B cell (primary cell): ENCODE measurements at regions not wholly inside any gene's neighbourhood (a gene's known extent, or its start where the extent isn't known, plus 50 kb on each side); places are given as distances from the start of the nearest gene placed in this dataset.

Experiments used
- ATAC-seq: fragments of 200-7000 bp; cut with Tn5 transposase; one replicate; pipeline ENCODE4 v1.10.0; 2021; ENCODE audit warnings: low read depth, mild to moderate bottlenecking, moderate number of reproducible peaks, moderate library complexity
- CTCF ChIA-PET: fragments of 350-600 bp; sonication (Branson Sonifier 250); formaldehyde crosslinking; loops from one replicate; lab custom pipeline; 2021; ENCODE audit warnings: antibody characterized with exemption, inconsistent platforms; lab: Charles Lee
- POLR2A ChIA-PET: fragments of 350-600 bp; sonication (Branson Sonifier 250); formaldehyde crosslinking; loops from one replicate; lab custom pipeline; 2021; ENCODE audit warnings: antibody characterized with exemption; lab: Charles Lee
- DNase-seq: peaks from one replicate; pipeline ENCODE4 v3.0.0; 2013
- H2AFZ ChIP-seq: 2 replicates; pipeline ENCODE4 v1.6.1; 2012; ENCODE audit warnings: mild to moderate bottlenecking, low read depth, low read length; ENCODE audit not compliant: insufficient read depth, poor library complexity, severe bottlenecking
- H3K27ac ChIP-seq, 2 donors: 1 replicate in 1 of 2; 2 replicates in 1 of 2; pipeline ENCODE4 v1.5.1; 2012 to 2013; ENCODE audit warnings: low read length in 2 of 2, mild to moderate bottlenecking in 2 of 2, moderate library complexity in 1 of 2
- H3K27me3 ChIP-seq, 4 experiments: fragments of 200-600 bp in 1 of 4; sonication (generic) in 1 of 4; replicated peaks in 1 of 4; 1 replicate in 2 of 4; 2 replicates in 2 of 4; pipeline versions ENCODE4 v1.6.1 to v1.7.0; 2013 to 2016; ENCODE audit warnings: low read length in 3 of 4, mild to moderate bottlenecking in 2 of 4, mixed read lengths in 1 of 4, moderate library complexity in 1 of 4; ENCODE audit not compliant: insufficient read depth in 4 of 4, control insufficient read depth in 3 of 4; ENCODE audit errors: control extremely low read depth in 1 of 4
- H3K36me3 ChIP-seq, 2 experiments: replicated peaks in 1 of 2; 1 replicate in 1 of 2; 2 replicates in 1 of 2; pipeline versions ENCODE4 v1.6.1 to v1.7.1; 2013; ENCODE audit warnings: low read length in 1 of 2; ENCODE audit not compliant: insufficient read depth in 2 of 2, control insufficient read depth in 1 of 2; ENCODE audit errors: control extremely low read depth in 1 of 2, extremely low read depth in 1 of 2
- H3K4me1 ChIP-seq, 2 donors: fragments of 200-600 bp in 1 of 2; sonication (generic) in 1 of 2; 1 replicate in 1 of 2; 2 replicates in 1 of 2; pipeline versions ENCODE4 v1.5.1 to v1.6.1; 2013 to 2017; ENCODE audit warnings: low read length in 2 of 2; ENCODE audit not compliant: control insufficient read depth in 2 of 2, insufficient read depth in 2 of 2
- H3K4me2 ChIP-seq: replicated peaks from 2 replicates; pipeline ENCODE3; 2012; ENCODE audit warnings: mild to moderate bottlenecking, low read depth, low read length; ENCODE audit not compliant: poor library complexity, severe bottlenecking
- H3K4me3 ChIP-seq, 5 experiments: fragments of 200-600 bp in 1 of 5; sonication (generic) in 1 of 5; 1 replicate in 3 of 5; 2 replicates in 2 of 5; pipeline versions ENCODE4 v1.5.1 to v1.7.0; 2011 to 2016; ENCODE audit warnings: low read length in 4 of 5, mild to moderate bottlenecking in 4 of 5, low read depth in 2 of 5, control low read depth in 1 of 5, moderate library complexity in 1 of 5; ENCODE audit not compliant: insufficient read depth in 1 of 5; ENCODE audit errors: control extremely low read depth in 1 of 5, extremely low read depth in 1 of 5
- H3K79me2 ChIP-seq: fragments of 200-600 bp; sonication (generic); one replicate; pipeline ENCODE4 v1.6.0; 2016; ENCODE audit warnings: low read length; ENCODE audit not compliant: control insufficient read depth, insufficient read depth
- H3K9ac ChIP-seq: fragments of 200-600 bp; sonication (generic); 2 replicates; pipeline ENCODE4 v1.6.1; 2017; ENCODE audit warnings: mild to moderate bottlenecking, low read length, moderate library complexity
- H3K9me3 ChIP-seq, 3 donors: one replicate each; pipeline versions ENCODE4 v1.6.1 to v1.7.1; 2013; ENCODE audit warnings: low read length in 2 of 3; ENCODE audit not compliant: control insufficient read depth in 2 of 3, insufficient read depth in 1 of 3; ENCODE audit errors: control extremely low read depth in 1 of 3
- H4K20me1 ChIP-seq: 2 replicates; pipeline ENCODE4 v1.6.0; 2012; ENCODE audit warnings: mild to moderate bottlenecking, low read length; ENCODE audit not compliant: insufficient read depth, control insufficient read depth, poor library complexity, severe bottlenecking
- H3K27ac Mint-ChIP-seq: one replicate; pipeline ENCODE4 v1.8.0; 2021; ENCODE audit warnings: mixed read lengths
- H3K27me3 Mint-ChIP-seq: one replicate; pipeline ENCODE4 v1.8.0; 2021; ENCODE audit warnings: mixed read lengths
- H3K4me1 Mint-ChIP-seq: one replicate; pipeline ENCODE4 v1.8.0; 2021; ENCODE audit warnings: mixed read lengths
- H3K4me3 Mint-ChIP-seq: one replicate; pipeline ENCODE4 v1.8.0; 2021; ENCODE audit warnings: mixed read lengths
- H3K9me3 Mint-ChIP-seq: one replicate; pipeline ENCODE4 v1.8.0; 2022; ENCODE audit warnings: mixed read lengths; ENCODE audit not compliant: insufficient read depth
- EZH2 ChIP-seq: IDR thresholded peaks from 2 replicates; pipeline ENCODE4 v1.6.1; 2012; ENCODE audit warnings: borderline replicate concordance, low read depth, mild to moderate bottlenecking, moderate library complexity, low read length; ENCODE audit not compliant: insufficient read depth, poor library complexity, severe bottlenecking
- WGBS: methylation state at CpG from one replicate; pipeline ENCODE4 v1.1.5; 2013; ENCODE audit warnings: missing lambda C conversion rate; ENCODE audit not compliant: insufficient coverage; 5-methylcytosine and 5-hydroxymethylcytosine counted together
- intact Hi-C: fragments of 100-400 bp; cut with micrococcal nuclease; formaldehyde crosslinking; loops from one replicate; pipeline ENCODE4 v1.10.0; 2022
- TF ChIP-seq, protein P1 (sequence below): fragments of 200-600 bp; IDR thresholded peaks from one replicate; pipeline ENCODE4 v1.8.0; 2022; ENCODE audit warnings: antibody characterized with exemption, mild to moderate bottlenecking

DNA sequence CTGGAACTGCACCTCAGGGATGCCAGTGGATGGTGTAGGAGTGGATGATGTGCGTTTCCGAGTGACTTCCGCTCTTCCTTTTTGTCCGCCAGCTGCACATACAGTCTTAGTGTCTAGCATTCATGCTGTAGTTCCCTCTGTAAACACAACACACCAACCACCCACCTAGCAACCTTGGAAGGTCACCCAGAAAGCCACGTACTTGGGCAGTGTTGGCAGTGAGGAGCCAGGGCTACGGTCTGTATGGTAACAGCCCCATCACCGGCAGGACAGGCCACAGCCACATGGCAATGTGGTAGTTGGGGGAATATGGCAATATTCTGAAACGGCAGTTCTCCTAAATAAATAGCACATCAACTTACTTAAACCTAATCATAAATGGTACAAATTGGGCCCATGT, 613.5 kb upstream of the MGMT start:
- TF ChIP-seq, protein P1, sequence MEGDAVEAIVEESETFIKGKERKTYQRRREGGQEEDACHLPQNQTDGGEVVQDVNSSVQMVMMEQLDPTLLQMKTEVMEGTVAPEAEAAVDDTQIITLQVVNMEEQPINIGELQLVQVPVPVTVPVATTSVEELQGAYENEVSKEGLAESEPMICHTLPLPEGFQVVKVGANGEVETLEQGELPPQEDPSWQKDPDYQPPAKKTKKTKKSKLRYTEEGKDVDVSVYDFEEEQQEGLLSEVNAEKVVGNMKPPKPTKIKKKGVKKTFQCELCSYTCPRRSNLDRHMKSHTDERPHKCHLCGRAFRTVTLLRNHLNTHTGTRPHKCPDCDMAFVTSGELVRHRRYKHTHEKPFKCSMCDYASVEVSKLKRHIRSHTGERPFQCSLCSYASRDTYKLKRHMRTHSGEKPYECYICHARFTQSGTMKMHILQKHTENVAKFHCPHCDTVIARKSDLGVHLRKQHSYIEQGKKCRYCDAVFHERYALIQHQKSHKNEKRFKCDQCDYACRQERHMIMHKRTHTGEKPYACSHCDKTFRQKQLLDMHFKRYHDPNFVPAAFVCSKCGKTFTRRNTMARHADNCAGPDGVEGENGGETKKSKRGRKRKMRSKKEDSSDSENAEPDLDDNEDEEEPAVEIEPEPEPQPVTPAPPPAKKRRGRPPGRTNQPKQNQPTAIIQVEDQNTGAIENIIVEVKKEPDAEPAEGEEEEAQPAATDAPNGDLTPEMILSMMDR = no peak
- no peak for TF ChIP-seq EZH2
- Histone ChIP-seq H3K36me3 (no peaks in the 10 kb centered on the region), H3K27ac (no peak overlapping the region), H3K9ac (no peak overlapping the region), H4K20me1 (no peaks in the 10 kb centered on the region), H3K4me2 (no peak overlapping the region), H2AFZ (no peak overlapping the region), H3K4me1 (no peaks in the 10 kb centered on the region), H3K4me3 (no peak overlapping the region), H3K9me3 (peaks cover 0 to 8% (median 0%) of the 10 kb centered on the region in 3 donors), H3K79me2 (no peaks in the 10 kb centered on the region), H3K27me3 (no peaks in the 10 kb centered on the region)
- ChIA-PET POLR2A (no interaction called here), CTCF (no interaction called here)
- no peaks in the 10 kb centered on the region for H3K27me3 Mint-ChIP-seq
- no CpG with 5 or more reads among the region's 8 CpGs for WGBS
- H3K27ac Mint-ChIP-seq = no peak overlapping the region
- intact Hi-C loops = no loop called here
- no peaks in the 10 kb centered on the region for H3K4me1 Mint-ChIP-seq
- H3K4me3 Mint-ChIP-seq = no peak overlapping the region
- H3K9me3 Mint-ChIP-seq = no peaks in the 10 kb centered on the region
- ATAC-seq (no peak), DNase-seq (no peak)

DNA sequence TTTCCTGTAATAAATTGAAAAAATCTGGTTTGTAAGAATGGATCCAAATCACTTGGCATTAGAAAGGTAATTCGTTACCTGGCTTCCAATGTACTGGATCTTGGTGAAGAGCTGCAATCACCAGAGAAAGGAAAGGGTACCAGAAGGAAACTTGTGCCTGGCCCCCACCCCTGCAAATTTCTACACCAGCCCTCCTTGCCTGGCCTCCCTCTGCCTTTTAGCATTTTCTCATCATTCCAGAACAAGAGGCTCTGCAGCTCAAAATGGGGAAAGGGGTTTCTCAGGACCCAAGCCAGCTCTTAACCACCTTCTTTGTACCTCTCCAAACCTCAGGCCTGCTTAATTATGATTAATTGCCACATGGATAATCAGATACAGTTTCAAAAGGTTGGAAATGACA, 612.8 kb upstream of the MGMT start:
- Mint-ChIP-seq H3K4me3 (no peak overlapping the region), H3K9me3 (no peaks in the 10 kb centered on the region), H3K27ac (no peak overlapping the region), H3K4me1 (no peaks in the 10 kb centered on the region), H3K27me3 (no peaks in the 10 kb centered on the region)
- Histone ChIP-seq H3K27ac (no peak overlapping the region), H3K4me3 (no peak overlapping the region), H3K27me3 (no peaks in the 10 kb centered on the region), H3K4me1 (no peaks in the 10 kb centered on the region), H4K20me1 (no peaks in the 10 kb centered on the region), H3K9me3 (peaks cover 0 to 8% (median 0%) of the 10 kb centered on the region in 3 donors), H2AFZ (no peak overlapping the region), H3K4me2 (no peak overlapping the region), H3K79me2 (no peaks in the 10 kb centered on the region), H3K36me3 (no peaks in the 10 kb centered on the region), H3K9ac (no peak overlapping the region)
- no peak for DNase-seq
- WGBS = 89% methylated on average over 1 of the region's 1 CpG
- CTCF ChIA-PET = no interaction called here
- intact Hi-C loops = no loop called here
- POLR2A ChIA-PET = no interaction called here
- TF ChIP-seq EZH2 = no peak
- TF ChIP-seq, protein P1 = no peak
- no peak for ATAC-seq
